GM12878 (cell line): ENCODE measurements at regions not wholly inside any gene's neighbourhood (a gene's known extent, or its start where the extent isn't known, plus 50 kb on each side); places are given as distances from the start of the nearest gene placed in this dataset.

Experiments
- ATAC-seq: fragments of 200-7000 bp; cut with Tn5 transposase; 3 replicates; pipeline ENCODE4 v1.9.1; 2020; ENCODE audit warnings: mild to moderate bottlenecking, moderate library complexity
- BruUV-seq: library from RNA; stranded (reverse); fragments of 400-500 nt; replicated peaks from 2 replicates; lab custom pipeline; 2021; lab: Mats Ljungman, UMichigan
- CTCF ChIA-PET: fragments of 300-600 bp; sonication (Branson Sonifier 250); formaldehyde crosslinking; extraction: SDS; loops from one replicate; lab custom pipeline; 2021; ENCODE audit warnings: inconsistent platforms; lab: Yijun Ruan, JAX
- POLR2A ChIA-PET: fragments of 350-600 bp; formaldehyde crosslinking; extraction: SDS; loops from one replicate; lab custom pipeline; 2021; ENCODE audit warnings: inconsistent platforms; lab: Charles Lee
- RAD21 ChIA-PET: fragments of 300-600 bp; sonication (Branson Sonifier 250); formaldehyde crosslinking; loops from one replicate; lab custom pipeline; 2023; ENCODE audit warnings: antibody characterized with exemption; ENCODE audit not compliant: unreplicated experiment; lab: Charles Lee
- SMC1A ChIA-PET: fragments of 300-600 bp; sonication (Branson Sonifier 250); formaldehyde crosslinking; loops from one replicate; lab custom pipeline; 2023; ENCODE audit not compliant: unreplicated experiment, uncharacterized antibody; lab: Charles Lee
- DNase-seq: peaks from one replicate; pipeline ENCODE4 v3.0.0-alpha.2; 2011; ENCODE audit warnings: low read depth, low spot score
- FAIRE-seq: peaks from 3 replicates; lab custom pipeline; 2011; peaks lifted over from hg19 to GRCh38; lab: Jason Lieb, UNC
- H2AFZ ChIP-seq: 2 replicates; pipeline ENCODE4 v1.6.0; 2011; ENCODE audit warnings: low read depth, low read length, control low read depth; ENCODE audit not compliant: control insufficient read depth
- H3K27ac ChIP-seq: 2 replicates; pipeline ENCODE4 v1.5.1; 2011; ENCODE audit warnings: control low read depth; ENCODE audit not compliant: control insufficient read depth, insufficient read depth
- H3K27me3 ChIP-seq, 2 experiments: replicated peaks in 1 of 2; 2 replicates each; pipeline versions ENCODE4 v1.6.0 to v1.6.1; 2011; ENCODE audit warnings: low read length in 1 of 2; ENCODE audit not compliant: control insufficient read depth in 2 of 2, insufficient read depth in 2 of 2
- H3K36me3 ChIP-seq, 2 experiments: 2 replicates each; pipeline ENCODE4 v1.5.1; 2011; ENCODE audit warnings: low read length in 1 of 2; ENCODE audit not compliant: control insufficient read depth in 2 of 2, insufficient read depth in 2 of 2
- H3K4me1 ChIP-seq: 2 replicates; pipeline ENCODE4 v1.6.1; 2011; ENCODE audit warnings: mild to moderate bottlenecking, low read length, moderate library complexity, mixed read lengths; ENCODE audit not compliant: control insufficient read depth, insufficient read depth
- H3K4me2 ChIP-seq: 2 replicates; pipeline ENCODE4 v1.6.0; 2011; ENCODE audit warnings: control low read depth; ENCODE audit not compliant: control insufficient read depth, insufficient read depth
- H3K4me3 ChIP-seq: fragments of 200-600 bp; sonication (generic); 2 replicates; pipeline ENCODE4 v1.5.1; 2016
- H3K79me2 ChIP-seq: 2 replicates; pipeline ENCODE4 v1.6.0; 2011; ENCODE audit warnings: low read length; ENCODE audit not compliant: control insufficient read depth, insufficient read depth
- H3K9ac ChIP-seq: 2 replicates; pipeline ENCODE4 v1.8.0; 2011; ENCODE audit warnings: low read length, control low read depth, mixed read lengths; ENCODE audit not compliant: control insufficient read depth, insufficient read depth
- H3K9me3 ChIP-seq: replicated peaks from 3 replicates; pipeline ENCODE4 v1.5.1; 2011; ENCODE audit warnings: mild to moderate bottlenecking, low read length; ENCODE audit not compliant: control insufficient read depth, insufficient read depth
- H4K20me1 ChIP-seq: 2 replicates; pipeline ENCODE4 v1.6.0; 2011; ENCODE audit not compliant: control insufficient read depth, insufficient read depth
- ASH2L ChIP-seq: fragments of 300-600, 200-600 bp; sonication (generic); IDR thresholded peaks from 2 replicates; pipeline ENCODE4 v1.6.1; 2017; ENCODE audit warnings: low read depth, mild to moderate bottlenecking, borderline replicate concordance
- CBFB ChIP-seq: IDR thresholded peaks from 2 replicates; pipeline ENCODE4 v1.6.1; 2016; ENCODE audit warnings: antibody characterized with exemption, low read depth
- ESRRA ChIP-seq: IDR thresholded peaks from 2 replicates; pipeline ENCODE4 v1.6.1; 2012; ENCODE audit warnings: mild to moderate bottlenecking, low read length, improper control_type of control experiment
- KLF5 ChIP-seq: fragments of 450-650 bp; IDR thresholded peaks from 2 replicates; pipeline ENCODE4 v1.6.1; 2014; ENCODE audit warnings: mild to moderate bottlenecking; ENCODE audit not compliant: partially characterized antibody
- PAX5 ChIP-seq: IDR thresholded peaks from 2 replicates; pipeline ENCODE4 v1.6.1; 2011; ENCODE audit warnings: low read depth, low read length, borderline replicate concordance
- POLR2AphosphoS5 ChIP-seq: IDR thresholded peaks from 2 replicates; pipeline ENCODE4 v1.6.1; 2011; ENCODE audit warnings: mild to moderate bottlenecking, low read length, inconsistent platforms
- SMAD1 ChIP-seq: fragments of 450-650 bp; IDR thresholded peaks from 2 replicates; pipeline ENCODE4 v1.6.1; 2018; ENCODE audit warnings: mild to moderate bottlenecking, low read depth; ENCODE audit not compliant: partially characterized antibody
- SRF ChIP-seq, 2 experiments: IDR thresholded peaks; 2 replicates each; pipeline ENCODE4 v1.6.1; 2011; ENCODE audit warnings: low read depth in 2 of 2, low read length in 2 of 2, mild to moderate bottlenecking in 1 of 2, moderate library complexity in 1 of 2
- TAF1 ChIP-seq: IDR thresholded peaks from 2 replicates; pipeline ENCODE4 v1.6.1; 2011; ENCODE audit warnings: mild to moderate bottlenecking, low read depth, low read length, borderline replicate concordance
- USF2 ChIP-seq: IDR thresholded peaks from 2 replicates; pipeline ENCODE4 v1.6.1; 2011; ENCODE audit warnings: low read depth, low read length, improper control_type of control experiment, borderline replicate concordance
- ZBTB33 ChIP-seq: fragments of 450-650 bp; IDR thresholded peaks from 2 replicates; pipeline ENCODE4 v1.6.1; 2017; ENCODE audit warnings: mild to moderate bottlenecking
- ZNF622 ChIP-seq: fragments of 450-650 bp; IDR thresholded peaks from 2 replicates; pipeline ENCODE4 v1.6.1; 2017; ENCODE audit warnings: mild to moderate bottlenecking, inconsistent platforms
- WGBS: methylation state at CpG from one replicate; pipeline ENCODE4 v1.1.6; 2016; ENCODE audit warnings: low lambda C conversion rate; ENCODE audit not compliant: insufficient replicate concordance, insufficient coverage; ENCODE audit errors: missing lambda C conversion rate; 5-methylcytosine and 5-hydroxymethylcytosine counted together
- in situ Hi-C: fragments of 300-500 bp; cut with MboI; formaldehyde crosslinking; loops from 9 replicates; pipeline ENCODE4 v1.14.3; 2018; ENCODE audit warnings: mixed read lengths
- intact Hi-C: fragments of 100-400 bp; cut with micrococcal nuclease; formaldehyde crosslinking; loops from one replicate; pipeline ENCODE4 v1.14.2; 2022; ENCODE audit not compliant: unreplicated experiment
- TF ChIP-seq, protein P1 (sequence below): fragments of 450-650 bp; formaldehyde crosslinking; IDR thresholded peaks from 2 replicates; pipeline ENCODE4 v1.5.0; 2022; ENCODE audit warnings: mild to moderate bottlenecking, missing genetic modification characterization
- TF ChIP-seq, protein P2 (sequence below): fragments of 450-650 bp; formaldehyde crosslinking; IDR thresholded peaks from 2 replicates; pipeline ENCODE4 v1.4.0; 2022; ENCODE audit warnings: mild to moderate bottlenecking, moderate library complexity

DNA sequence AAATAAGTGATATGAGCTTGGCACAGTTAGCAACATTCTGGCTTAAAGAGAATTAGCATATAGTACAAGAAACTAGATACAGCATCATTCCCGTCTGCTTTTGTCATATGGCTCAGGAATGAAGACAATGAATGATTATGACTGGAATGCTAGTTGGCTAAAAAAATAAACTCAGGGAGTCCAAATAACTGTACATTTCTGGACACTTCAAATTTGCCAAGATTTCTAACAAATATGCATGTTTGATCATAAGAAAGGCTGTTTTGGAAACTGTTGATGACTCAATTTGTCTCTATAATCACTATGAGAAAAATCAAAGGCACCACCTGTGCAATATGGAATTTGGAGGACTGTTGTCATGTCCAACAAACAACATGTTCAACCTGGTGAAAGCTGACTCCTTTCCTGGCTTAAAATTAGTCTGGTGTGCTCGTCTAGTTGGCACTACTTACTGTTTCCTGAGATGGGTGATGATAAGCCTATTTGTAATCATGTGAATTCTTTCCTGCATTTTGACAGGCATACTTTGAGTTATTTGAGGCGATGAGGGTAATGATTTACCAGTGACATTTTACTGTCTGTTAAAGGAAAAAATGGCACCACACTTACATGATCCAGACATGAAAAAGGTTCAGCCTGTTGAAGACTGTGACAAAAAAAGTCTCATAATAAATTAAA is 133.9 kb upstream of the CDH20 start:
- ATAC-seq: no peak
- ChIA-PET RAD21 (no interaction called here), SMC1A (no interaction called here), POLR2A (interaction anchor here (0.6 kb wide), 1 partner anchor 767 kb away, joined by 3 read pairs; no protein-coding TSS in a partner anchor), CTCF (no interaction called here)
- FAIRE-seq: no peak
- H3K27me3 ChIP-seq: no peaks in the 10 kb centered on the region
- no peak overlapping the region for H2AFZ ChIP-seq
- in situ Hi-C loops: no loop called here
- H3K4me1 ChIP-seq: no peaks in the 10 kb centered on the region
- 17% methylated on average over 3 of the region's 3 CpGs for WGBS
- intact Hi-C loops: no loop called here
- no peaks in the 10 kb centered on the region for H3K79me2 ChIP-seq
- no peaks in the 10 kb centered on the region for H4K20me1 ChIP-seq
- no peaks in the 10 kb centered on the region for H3K36me3 ChIP-seq
- H3K9ac ChIP-seq: no peak overlapping the region
- BruUV-seq: no TSS peak
- H3K4me2 ChIP-seq: no peak overlapping the region
- no peak overlapping the region for H3K27ac ChIP-seq
- no peak for DNase-seq
- H3K4me3 ChIP-seq: no peak overlapping the region
- no peaks in the 10 kb centered on the region for H3K9me3 ChIP-seq
- TF ChIP-seq POLR2AphosphoS5 (no peak), SRF (IDR thresholded peaks at IDR 0.05; ENCODE audit: low read depth in 2 of 2, low read length in 2 of 2) (no peak), KLF5 (no peak), ZBTB33 (no peak), ASH2L (no peak), ESRRA (no peak), TAF1 (no peak), CBFB (no peak), PAX5 (no peak), USF2 (no peak), SMAD1 (no peak), ZNF622 (no peak)
- TF ChIP-seq, protein P1, sequence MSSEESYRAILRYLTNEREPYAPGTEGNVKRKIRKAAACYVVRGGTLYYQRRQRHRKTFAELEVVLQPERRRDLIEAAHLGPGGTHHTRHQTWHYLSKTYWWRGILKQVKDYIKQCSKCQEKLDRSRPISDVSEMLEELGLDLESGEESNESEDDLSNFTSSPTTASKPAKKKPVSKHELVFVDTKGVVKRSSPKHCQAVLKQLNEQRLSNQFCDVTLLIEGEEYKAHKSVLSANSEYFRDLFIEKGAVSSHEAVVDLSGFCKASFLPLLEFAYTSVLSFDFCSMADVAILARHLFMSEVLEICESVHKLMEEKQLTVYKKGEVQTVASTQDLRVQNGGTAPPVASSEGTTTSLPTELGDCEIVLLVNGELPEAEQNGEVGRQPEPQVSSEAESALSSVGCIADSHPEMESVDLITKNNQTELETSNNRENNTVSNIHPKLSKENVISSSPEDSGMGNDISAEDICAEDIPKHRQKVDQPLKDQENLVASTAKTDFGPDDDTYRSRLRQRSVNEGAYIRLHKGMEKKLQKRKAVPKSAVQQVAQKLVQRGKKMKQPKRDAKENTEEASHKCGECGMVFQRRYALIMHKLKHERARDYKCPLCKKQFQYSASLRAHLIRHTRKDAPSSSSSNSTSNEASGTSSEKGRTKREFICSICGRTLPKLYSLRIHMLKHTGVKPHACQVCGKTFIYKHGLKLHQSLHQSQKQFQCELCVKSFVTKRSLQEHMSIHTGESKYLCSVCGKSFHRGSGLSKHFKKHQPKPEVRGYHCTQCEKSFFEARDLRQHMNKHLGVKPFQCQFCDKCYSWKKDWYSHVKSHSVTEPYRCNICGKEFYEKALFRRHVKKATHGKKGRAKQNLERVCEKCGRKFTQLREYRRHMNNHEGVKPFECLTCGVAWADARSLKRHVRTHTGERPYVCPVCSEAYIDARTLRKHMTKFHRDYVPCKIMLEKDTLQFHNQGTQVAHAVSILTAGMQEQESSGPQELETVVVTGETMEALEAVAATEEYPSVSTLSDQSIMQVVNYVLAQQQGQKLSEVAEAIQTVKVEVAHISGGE (CRISPR knock-in tag): no peak
- TF ChIP-seq, protein P2, sequence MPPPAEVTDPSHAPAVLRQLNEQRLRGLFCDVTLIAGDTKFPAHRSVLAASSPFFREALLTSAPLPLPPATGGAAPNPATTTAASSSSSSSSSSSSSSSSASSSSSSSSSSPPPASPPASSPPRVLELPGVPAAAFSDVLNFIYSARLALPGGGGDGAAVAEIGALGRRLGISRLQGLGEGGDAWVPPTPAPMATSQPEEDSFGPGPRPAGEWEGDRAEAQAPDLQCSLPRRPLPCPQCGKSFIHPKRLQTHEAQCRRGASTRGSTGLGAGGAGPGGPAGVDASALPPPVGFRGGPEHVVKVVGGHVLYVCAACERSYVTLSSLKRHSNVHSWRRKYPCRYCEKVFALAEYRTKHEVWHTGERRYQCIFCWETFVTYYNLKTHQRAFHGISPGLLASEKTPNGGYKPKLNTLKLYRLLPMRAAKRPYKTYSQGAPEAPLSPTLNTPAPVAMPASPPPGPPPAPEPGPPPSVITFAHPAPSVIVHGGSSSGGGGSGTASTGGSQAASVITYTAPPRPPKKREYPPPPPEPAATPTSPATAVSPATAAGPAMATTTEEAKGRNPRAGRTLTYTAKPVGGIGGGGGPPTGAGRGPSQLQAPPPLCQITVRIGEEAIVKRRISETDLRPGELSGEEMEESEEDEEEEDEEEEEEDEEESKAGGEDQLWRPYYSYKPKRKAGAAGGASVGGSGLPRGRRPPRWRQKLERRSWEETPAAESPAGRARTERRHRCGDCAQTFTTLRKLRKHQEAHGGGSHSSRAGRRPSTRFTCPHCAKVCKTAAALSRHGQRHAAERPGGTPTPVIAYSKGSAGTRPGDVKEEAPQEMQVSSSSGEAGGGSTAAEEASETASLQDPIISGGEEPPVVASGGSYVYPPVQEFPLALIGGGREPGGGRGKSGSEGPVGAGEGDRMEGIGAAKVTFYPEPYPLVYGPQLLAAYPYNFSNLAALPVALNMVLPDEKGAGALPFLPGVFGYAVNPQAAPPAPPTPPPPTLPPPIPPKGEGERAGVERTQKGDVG (CRISPR knock-in tag): no peak
